H9 (cell line): ENCODE measurements at regions not wholly inside any gene's neighbourhood (a gene's known extent, or its start where the extent isn't known, plus 50 kb on each side); places are given as distances from the start of the nearest gene placed in this dataset.

ENCODE experiments used
- DNase-seq: peaks from one replicate; pipeline ENCODE4 v3.0.0-alpha.2; 2017
- H2AFZ ChIP-seq: one replicate; pipeline ENCODE4 v1.6.1; 2013; ENCODE audit warnings: mild to moderate bottlenecking, low read length, control low read depth, moderate library complexity
- H2AK5ac ChIP-seq: 2 replicates; pipeline ENCODE4 v1.6.1; 2013; ENCODE audit warnings: low read length, control low read depth, mixed read lengths; ENCODE audit not compliant: insufficient read length
- H2BK120ac ChIP-seq: one replicate; pipeline ENCODE4 v1.6.1; 2013; ENCODE audit warnings: low read depth, mild to moderate bottlenecking, low read length, control low read depth, inconsistent platforms; ENCODE audit not compliant: poor library complexity, severe bottlenecking
- H2BK12ac ChIP-seq: 2 replicates; pipeline ENCODE4 v1.6.1; 2013; ENCODE audit warnings: low read length, control low read depth, mixed read lengths, low read depth; ENCODE audit not compliant: insufficient read length
- H2BK15ac ChIP-seq: 2 replicates; pipeline ENCODE4 v1.6.1; 2013; ENCODE audit warnings: low read depth, low read length, control low read depth
- H2BK20ac ChIP-seq: one replicate; pipeline ENCODE4 v1.6.1; 2013; ENCODE audit warnings: low read depth, mild to moderate bottlenecking, low read length, control low read depth, inconsistent platforms; ENCODE audit not compliant: poor library complexity, severe bottlenecking
- H2BK5ac ChIP-seq: 2 replicates; pipeline ENCODE4 v1.6.1; 2013; ENCODE audit warnings: low read length, control low read depth, mixed read lengths; ENCODE audit not compliant: insufficient read length
- H3K14ac ChIP-seq: 2 replicates; pipeline ENCODE4 v1.6.1; 2013; ENCODE audit warnings: low read length, control low read depth; ENCODE audit not compliant: insufficient read depth
- H3K18ac ChIP-seq: 2 replicates; pipeline ENCODE4 v1.6.1; 2013; ENCODE audit warnings: low read depth, mild to moderate bottlenecking, mixed read lengths, low read length, control low read depth; ENCODE audit not compliant: insufficient read length
- H3K23ac ChIP-seq: 2 replicates; pipeline ENCODE4 v1.6.1; 2013; ENCODE audit warnings: low read length, control low read depth, mixed read lengths, low read depth; ENCODE audit not compliant: insufficient read length
- H3K23me2 ChIP-seq: 2 replicates; pipeline ENCODE4 v1.6.1; 2013; ENCODE audit warnings: low read depth, mild to moderate bottlenecking, mixed read lengths, low read length, control low read depth; ENCODE audit not compliant: insufficient read length, poor library complexity, severe bottlenecking
- H3K27ac ChIP-seq: 2 replicates; pipeline ENCODE4 v1.5.1; 2013; ENCODE audit warnings: low read length, control low read depth, mixed read lengths, low read depth; ENCODE audit not compliant: insufficient read length
- H3K27me3 ChIP-seq: 2 replicates; pipeline ENCODE4 v1.6.1; 2013; ENCODE audit warnings: low read length, control low read depth, inconsistent platforms; ENCODE audit not compliant: insufficient read depth
- H3K4ac ChIP-seq: 2 replicates; pipeline ENCODE4 v1.6.1; 2013; ENCODE audit warnings: low read depth, mild to moderate bottlenecking, control low read depth, inconsistent platforms, low read length, moderate library complexity
- H3K4me1 ChIP-seq: 2 replicates; pipeline ENCODE4 v1.6.1; 2013; ENCODE audit warnings: low read length, control low read depth, inconsistent platforms; ENCODE audit not compliant: insufficient read depth
- H3K4me2 ChIP-seq: 2 replicates; pipeline ENCODE4 v1.6.1; 2013; ENCODE audit warnings: low read length, control low read depth, mixed read lengths; ENCODE audit not compliant: insufficient read length, insufficient read depth
- H3K56ac ChIP-seq: 2 replicates; pipeline ENCODE4 v1.6.1; 2013; ENCODE audit warnings: low read depth, mild to moderate bottlenecking, mixed read lengths, low read length, control low read depth; ENCODE audit not compliant: insufficient read length
- H3K79me1 ChIP-seq: 2 replicates; pipeline ENCODE4 v1.6.1; 2013; ENCODE audit warnings: low read depth, mild to moderate bottlenecking, moderate library complexity, low read length, control low read depth, inconsistent platforms; ENCODE audit not compliant: insufficient read depth, poor library complexity, severe bottlenecking
- H3K79me2 ChIP-seq: 2 replicates; pipeline ENCODE4 v1.6.1; 2013; ENCODE audit warnings: low read length, control low read depth, inconsistent platforms; ENCODE audit not compliant: insufficient read depth
- H3K9ac ChIP-seq: 2 replicates; pipeline ENCODE4 v1.6.1; 2013; ENCODE audit warnings: low read length, control low read depth, mixed read lengths; ENCODE audit not compliant: insufficient read length; ENCODE audit errors: extremely low read depth
- H3K9me3 ChIP-seq: one replicate; pipeline ENCODE4 v1.6.1; 2013; ENCODE audit warnings: low read depth, low read length, inconsistent platforms; ENCODE audit not compliant: control insufficient read depth
- H3T11ph ChIP-seq: one replicate; pipeline ENCODE4 v1.6.1; 2013; ENCODE audit warnings: mild to moderate bottlenecking, low read length, control low read depth, inconsistent platforms
- H4K20me1 ChIP-seq: one replicate; pipeline ENCODE4 v1.6.1; 2013; ENCODE audit not compliant: control insufficient read depth, insufficient read length, insufficient read depth
- H4K5ac ChIP-seq: 2 replicates; pipeline ENCODE4 v1.6.1; 2013; ENCODE audit warnings: low read depth, mild to moderate bottlenecking, mixed read lengths, low read length, control low read depth; ENCODE audit not compliant: insufficient read length
- H4K8ac ChIP-seq: replicated peaks from 2 replicates; pipeline ENCODE4 v1.6.1; 2013; ENCODE audit warnings: low read length, control low read depth, mixed read lengths, low read depth; ENCODE audit not compliant: insufficient read length
- H4K91ac ChIP-seq: 2 replicates; pipeline ENCODE4 v1.6.1; 2013; ENCODE audit warnings: low read depth, mild to moderate bottlenecking, moderate library complexity, mixed read lengths, low read length, control low read depth; ENCODE audit not compliant: insufficient read length
- H3K27ac Mint-ChIP-seq, 3 experiments: 2 replicates in 2 of 3; 3 replicates in 1 of 3; pipeline ENCODE4 v1.8.0; 2020 to 2021; ENCODE audit warnings: mixed read lengths in 3 of 3, mild to moderate bottlenecking in 1 of 3, moderate library complexity in 1 of 3
- H3K27me3 Mint-ChIP-seq: 2 replicates; pipeline ENCODE4 v1.8.0; 2021; ENCODE audit warnings: low read depth, mild to moderate bottlenecking, moderate library complexity, mixed read lengths
- H3K36me3 Mint-ChIP-seq, 3 experiments: 2 replicates in 2 of 3; 3 replicates in 1 of 3; pipeline ENCODE4 v1.8.0; 2020 to 2021; ENCODE audit warnings: low read depth in 3 of 3, mixed read lengths in 3 of 3; ENCODE audit not compliant: insufficient read depth in 1 of 3
- H3K4me1 Mint-ChIP-seq, 2 experiments: 2 replicates each; pipeline ENCODE4 v1.8.0; 2020; ENCODE audit warnings: mixed read lengths in 2 of 2
- H3K4me3 Mint-ChIP-seq, 2 experiments: 2 replicates in 1 of 2; 3 replicates in 1 of 2; pipeline ENCODE4 v1.8.0; 2020 to 2021; ENCODE audit warnings: mild to moderate bottlenecking in 2 of 2, mixed read lengths in 2 of 2, moderate library complexity in 1 of 2
- H3K9me3 Mint-ChIP-seq, 2 experiments: 2 replicates in 1 of 2; 3 replicates in 1 of 2; pipeline ENCODE4 v1.8.0; 2020; ENCODE audit warnings: mild to moderate bottlenecking in 2 of 2, mixed read lengths in 2 of 2, moderate library complexity in 1 of 2
- CTCF ChIP-seq: fragments of 200-600 bp; sonication (generic); conservative IDR thresholded peaks from 3 replicates; pipeline ENCODE4 v1.8.0; 2021; ENCODE audit warnings: antibody characterized with exemption, mild to moderate bottlenecking

- H3K23me2 ChIP-seq: no peaks in the 10 kb centered on the region
Observed at GRCh38 chr11:112639469-112639868, 321.8 kb upstream of the NCAM1 start.

More at GRCh38 chr11:112639469-112639868, 321.8 kb upstream of the NCAM1 start:
- H2BK5ac ChIP-seq: no peak overlapping the region
- no peak overlapping the region for H2BK12ac ChIP-seq
- H3K9ac ChIP-seq: no peak overlapping the region
- H3K79me1 ChIP-seq: no peaks in the 10 kb centered on the region
- TF ChIP-seq CTCF: no peak
- no peak overlapping the region for H4K5ac ChIP-seq
- no peak overlapping the region for H3K18ac ChIP-seq
- no peak overlapping the region for H2BK20ac ChIP-seq
- no peak overlapping the region for H2AK5ac ChIP-seq
- H3T11ph ChIP-seq: no peak overlapping the region
- peaks cover 6% of the 10 kb centered on the region; the same call in 1 of the 2 replicates for H3K4me1 ChIP-seq
- Mint-ChIP-seq H3K9me3 (peaks cover 23 to 27% of the 10 kb centered on the region in 2 experiments), H3K27ac (no peak overlapping the region), H3K4me3 (no peak overlapping the region), H3K36me3 (peaks cover 8 to 27% (median 9%) of the 10 kb centered on the region in 3 experiments; a peak in 5 of 7 replicates), H3K4me1 (peaks cover 9 to 11% of the 10 kb centered on the region in 2 experiments), H3K27me3 (no peaks in the 10 kb centered on the region; the same call in 1 of the 2 replicates)
- H3K27ac ChIP-seq: no peak overlapping the region
- H3K9me3 ChIP-seq: no peaks in the 10 kb centered on the region
- no peak for DNase-seq
- no peak overlapping the region for H2BK120ac ChIP-seq
- no peaks in the 10 kb centered on the region for H3K79me2 ChIP-seq
- no peak overlapping the region for H3K56ac ChIP-seq
- no peak overlapping the region for H2AFZ ChIP-seq
- no peak overlapping the region for H3K23ac ChIP-seq
- H2BK15ac ChIP-seq: no peak overlapping the region
- no peak overlapping the region for H4K91ac ChIP-seq
- no peak overlapping the region for H3K4ac ChIP-seq
- no peak overlapping the region for H3K14ac ChIP-seq
- H3K4me2 ChIP-seq: no peak overlapping the region
- no peak overlapping the region for H4K8ac ChIP-seq
- H3K27me3 ChIP-seq: no peaks in the 10 kb centered on the region
- no peaks in the 10 kb centered on the region for H4K20me1 ChIP-seq
